HCT116 (cell line): ENCODE measurements at regions not wholly inside any gene's neighbourhood (a gene's known extent, or its start where the extent isn't known, plus 50 kb on each side); places are given as distances from the start of the nearest gene placed in this dataset.

Experiments
- ATAC-seq: fragments of 200-7000 bp; cut with Tn5 transposase; 2 replicates; pipeline ENCODE4 v1.9.1; 2020; ENCODE audit warnings: mild to moderate bottlenecking, moderate library complexity
- BruUV-seq: library from RNA; stranded (reverse); fragments of 400-500 nt; replicated peaks from 2 replicates; lab custom pipeline; 2021; lab: Mats Ljungman, UMichigan
- CTCF ChIA-PET: fragments of 300-600 bp; sonication (Branson Sonifier 250); formaldehyde crosslinking; loops from one replicate; lab custom pipeline; 2021; ENCODE audit warnings: antibody characterized with exemption; lab: Charles Lee
- POLR2A ChIA-PET: fragments of 300-600, 350-600 bp; sonication (Branson Sonifier 250); formaldehyde crosslinking; loops from one replicate; lab custom pipeline; 2021; ENCODE audit warnings: antibody characterized with exemption; lab: Charles Lee
- RAD21 ChIA-PET, 2 experiments: fragments of 300-600 bp; sonication (Branson Sonifier 250); formaldehyde crosslinking; loops; one replicate each; lab custom pipeline; 2023; ENCODE audit warnings: low total read pairs in 2 of 2; ENCODE audit not compliant: uncharacterized antibody in 2 of 2, unreplicated experiment in 2 of 2, low non-redundant PET in 1 of 2; lab: Charles Lee
- DNase-seq: peaks from one replicate; pipeline ENCODE4 v3.0.0-alpha.2; 2010; ENCODE audit warnings: low read depth, low spot score
- H2AFZ ChIP-seq: fragments of 200-600 bp; shearing (Covaris generic), sonication (generic); 2 replicates; pipeline ENCODE4 v1.6.1; 2017; ENCODE audit warnings: low read depth, mixed run types, mixed read lengths, antibody characterized with exemption, low read length; ENCODE audit not compliant: poor library complexity, severe bottlenecking
- H3K27ac ChIP-seq: 2 replicates; pipeline ENCODE4 v1.5.1; 2012; ENCODE audit warnings: low read depth, low read length
- H3K27me3 ChIP-seq: fragments of 200-600 bp; sonication (generic); 2 replicates; pipeline ENCODE4 v1.6.1; 2016; ENCODE audit warnings: mixed run types, low read length, mixed read lengths; ENCODE audit not compliant: insufficient read depth
- H3K36me3 ChIP-seq, 2 experiments: fragments of 200-500 bp in 1 of 2; fragments of 200-600 bp in 1 of 2; sonication (Bioruptor generic) in 1 of 2; sonication (generic) in 1 of 2; 2 replicates each; pipeline versions ENCODE4 v1.5.1 to v1.6.1; 2014 to 2016; ENCODE audit warnings: low read length in 2 of 2, inconsistent platforms in 1 of 2, mixed read lengths in 1 of 2, mixed run types in 1 of 2; ENCODE audit not compliant: insufficient read depth in 2 of 2, control insufficient read depth in 1 of 2
- H3K4me1 ChIP-seq, 2 experiments: fragments of 200-600 bp in 1 of 2; sonication (generic) in 1 of 2; 2 replicates each; pipeline versions ENCODE4 v1.5.1 to v1.6.1; 2012 to 2017; ENCODE audit warnings: low read length in 2 of 2, inconsistent platforms in 1 of 2, mild to moderate bottlenecking in 1 of 2, mixed read lengths in 1 of 2, mixed run types in 1 of 2, moderate library complexity in 1 of 2; ENCODE audit not compliant: insufficient read depth in 2 of 2, control insufficient read depth in 1 of 2
- H3K4me2 ChIP-seq: fragments of 200-600 bp; sonication (generic); 2 replicates; pipeline ENCODE4 v1.6.1; 2017; ENCODE audit warnings: mixed run types, low read length, mixed read lengths
- H3K4me3 ChIP-seq, 2 experiments: fragments of 200-600 bp in 1 of 2; sonication (generic) in 1 of 2; replicated peaks in 1 of 2; 2 replicates each; pipeline ENCODE4 v1.5.1; 2011 to 2016; ENCODE audit warnings: low read length in 2 of 2, control low read depth in 1 of 2, low read depth in 1 of 2, mild to moderate bottlenecking in 1 of 2, mixed read lengths in 1 of 2, mixed run types in 1 of 2
- H3K79me2 ChIP-seq: fragments of 200-600 bp; sonication (generic); 2 replicates; pipeline ENCODE4 v1.6.1; 2017; ENCODE audit warnings: mild to moderate bottlenecking, mixed run types, low read length, moderate library complexity, mixed read lengths; ENCODE audit not compliant: insufficient read depth
- H3K9ac ChIP-seq: fragments of 200-600 bp; sonication (generic); 2 replicates; pipeline ENCODE4 v1.6.1; 2016; ENCODE audit warnings: low read length, mixed read lengths
- H3K9me2 ChIP-seq: fragments of 200-600 bp; sonication (generic), shearing (Covaris generic); 2 replicates; pipeline ENCODE4 v1.6.1; 2017; ENCODE audit warnings: mixed run types, mild to moderate bottlenecking, moderate library complexity; ENCODE audit not compliant: insufficient read depth
- H3K9me3 ChIP-seq, 2 experiments: fragments of 200-500 bp in 1 of 2; fragments of 200-600 bp in 1 of 2; sonication (Bioruptor generic) in 1 of 2; sonication (generic) in 1 of 2; 2 replicates each; pipeline ENCODE4 v1.6.1; 2014 to 2017; ENCODE audit warnings: low read length in 2 of 2, mixed read lengths in 2 of 2, inconsistent platforms in 1 of 2, low read depth in 1 of 2, mild to moderate bottlenecking in 1 of 2, mixed run types in 1 of 2, moderate library complexity in 1 of 2; ENCODE audit not compliant: control insufficient read depth in 1 of 2, insufficient read depth in 1 of 2
- H4K20me1 ChIP-seq: fragments of 200-600 bp; sonication (generic), shearing (Covaris generic); 2 replicates; pipeline ENCODE4 v1.6.1; 2017; ENCODE audit warnings: mixed run types, mild to moderate bottlenecking, moderate library complexity; ENCODE audit not compliant: insufficient read depth
- CBX3 ChIP-seq: IDR thresholded peaks from 2 replicates; pipeline ENCODE4 v1.6.1; 2012; ENCODE audit warnings: low read depth
- CEBPB ChIP-seq: IDR thresholded peaks from 2 replicates; pipeline ENCODE4 v1.6.1; 2012; ENCODE audit warnings: low read depth
- EGR1 ChIP-seq: IDR thresholded peaks from 2 replicates; pipeline ENCODE4 v1.6.1; 2012; ENCODE audit warnings: low read depth
- EZH2 ChIP-seq: fragments of 200-600 bp; sonication (generic); IDR thresholded peaks from 2 replicates; pipeline ENCODE4 v1.6.1; 2017; ENCODE audit warnings: antibody characterized with exemption, mixed run types
- EZH2phosphoT487 ChIP-seq: fragments of 200-600 bp; IDR thresholded peaks from 2 replicates; pipeline ENCODE4 v1.6.1; 2018; ENCODE audit warnings: antibody characterized with exemption, borderline replicate concordance
- FOSL1 ChIP-seq: IDR thresholded peaks from 2 replicates; pipeline ENCODE4 v1.6.1; 2012; ENCODE audit warnings: low read depth
- JUND ChIP-seq: IDR thresholded peaks from 2 replicates; pipeline ENCODE4 v1.6.1; 2012
- POLR2A ChIP-seq: IDR thresholded peaks from 2 replicates; pipeline ENCODE4 v1.7.0; 2011; ENCODE audit warnings: borderline replicate concordance; ENCODE audit not compliant: insufficient read depth, insufficient read length; ENCODE audit errors: extremely low read depth
- REST ChIP-seq: IDR thresholded peaks from 2 replicates; pipeline ENCODE4 v1.6.1; 2012; ENCODE audit warnings: low read depth
- SP1 ChIP-seq: IDR thresholded peaks from 2 replicates; pipeline ENCODE4 v1.6.1; 2012; ENCODE audit warnings: low read depth
- YY1 ChIP-seq: IDR thresholded peaks from 2 replicates; pipeline ENCODE4 v1.6.1; 2011; ENCODE audit warnings: low read length, low read depth, moderate library complexity, mild to moderate bottlenecking; ENCODE audit not compliant: insufficient replicate concordance; ENCODE audit errors: extremely low read depth
- ZBTB33 ChIP-seq: IDR thresholded peaks from 2 replicates; pipeline ENCODE4 v1.6.1; 2011; ENCODE audit warnings: mild to moderate bottlenecking, low read length, moderate library complexity; ENCODE audit not compliant: insufficient replicate concordance; ENCODE audit errors: extremely low read depth
- ZFX ChIP-seq: fragments of 450-650 bp; IDR thresholded peaks from 2 replicates; pipeline ENCODE4 v1.6.1; 2017
- intact Hi-C: fragments of 100-400 bp; cut with micrococcal nuclease; formaldehyde crosslinking; loops from 2 replicates; pipeline ENCODE4 v1.10.0; 2022

DNA sequence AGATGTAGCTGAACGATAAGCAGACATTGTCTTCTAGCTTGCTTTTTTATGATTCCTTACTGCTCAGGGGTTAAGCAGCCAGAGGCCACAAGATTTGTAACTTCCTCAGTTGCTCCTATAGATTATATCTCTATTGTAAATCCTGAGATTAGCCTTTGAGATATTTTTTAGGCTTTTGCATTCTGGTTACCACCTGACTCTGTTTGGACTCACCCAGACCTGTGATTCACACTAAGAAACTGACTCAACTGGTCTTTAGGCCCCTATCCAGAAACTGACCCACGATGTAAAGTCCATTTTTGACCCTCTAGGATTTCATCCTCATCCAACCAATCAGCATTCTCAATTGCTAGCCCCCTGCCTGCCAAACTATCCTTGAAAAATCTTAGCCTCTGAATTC, 194.4 kb downstream of the RASSF9 start (continued):
- TF ChIP-seq REST (no peak), SP1 (no peak), ZBTB33 (no peak), EGR1 (no peak), EZH2 (no peak), JUND (no peak), CEBPB (no peak), YY1 (no peak)
- TF ChIP-seq, all 23 proteins: peak for 0

DNA sequence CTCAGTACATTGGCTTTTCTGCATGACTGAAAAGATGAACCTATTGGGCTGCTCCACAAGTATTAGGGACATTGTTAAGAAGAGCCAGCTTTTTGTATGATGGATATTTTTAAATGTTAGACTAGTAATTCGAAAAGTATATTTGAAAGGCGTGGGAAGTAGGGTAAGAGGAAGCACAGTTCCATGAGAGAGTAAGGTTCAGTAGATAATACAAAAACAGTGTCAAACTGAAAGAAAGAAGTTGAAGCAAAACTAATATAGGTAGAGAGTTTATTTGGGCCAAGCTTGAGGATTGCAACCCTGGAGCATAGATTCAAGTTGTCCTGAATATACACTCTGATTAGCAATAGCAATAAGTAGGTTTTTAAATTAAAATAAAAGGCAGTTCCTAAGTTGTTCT, 193.9 kb downstream of the RASSF9 start:
- Histone ChIP-seq H3K27ac (no peak overlapping the region), H2AFZ (no peak overlapping the region), H3K27me3 (no peaks in the 10 kb centered on the region), H3K4me1 (no peaks in the 10 kb centered on the region), H3K9ac (no peak overlapping the region), H3K36me3 (no peaks in the 10 kb centered on the region), H4K20me1 (no peaks in the 10 kb centered on the region), H3K9me3 (no peaks in the 10 kb centered on the region), H3K4me2 (no peak overlapping the region), H3K79me2 (no peaks in the 10 kb centered on the region), H3K4me3 (no peak overlapping the region), H3K9me2 (no peaks in the 10 kb centered on the region)
- CTCF ChIA-PET, result interaction anchor here (1.3 kb wide), 1 partner anchor 10 kb away, joined by 4 read pairs; no protein-coding TSS in a partner anchor
- intact Hi-C loops, result no loop called here
- ATAC-seq, result no peak
- no peak for TF ChIP-seq EGR1
- TF ChIP-seq EZH2phosphoT487, result no peak
- no peak for TF ChIP-seq POLR2A
- TF ChIP-seq FOSL1, result no peak
- TF ChIP-seq ZFX, result no peak
- TF ChIP-seq CBX3, result no peak
- RAD21 ChIA-PET, result no interaction called here
- no TSS peak for BruUV-seq
- POLR2A ChIA-PET, result no interaction called here
- no peak for DNase-seq
